Keratinocyte (primary cell): ENCODE measurements at regions not wholly inside any gene's neighbourhood (a gene's known extent, or its start where the extent isn't known, plus 50 kb on each side); places are given as distances from the start of the nearest gene placed in this dataset.

Experiments used
- EZH2 ChIP-seq: IDR thresholded peaks from one replicate; pipeline ENCODE4 v1.6.1; 2012; ENCODE audit warnings: inconsistent platforms, mild to moderate bottlenecking, low read length, moderate library complexity
- TF ChIP-seq, protein P1 (sequence below), 3 experiments: IDR thresholded peaks in 1 of 3; conservative IDR thresholded peaks in 1 of 3; optimal IDR thresholded peaks in 1 of 3; 2 replicates in 2 of 3; 3 replicates in 1 of 3; pipeline versions ENCODE3 to v1.5.1; 2011; ENCODE audit warnings: low read length in 3 of 3, mild to moderate bottlenecking in 3 of 3, moderate library complexity in 2 of 3, control low read depth in 1 of 3, inconsistent platforms in 1 of 3; ENCODE audit not compliant: insufficient read depth in 2 of 3; ENCODE audit errors: extremely low read depth in 1 of 3

- TF ChIP-seq, protein P1, sequence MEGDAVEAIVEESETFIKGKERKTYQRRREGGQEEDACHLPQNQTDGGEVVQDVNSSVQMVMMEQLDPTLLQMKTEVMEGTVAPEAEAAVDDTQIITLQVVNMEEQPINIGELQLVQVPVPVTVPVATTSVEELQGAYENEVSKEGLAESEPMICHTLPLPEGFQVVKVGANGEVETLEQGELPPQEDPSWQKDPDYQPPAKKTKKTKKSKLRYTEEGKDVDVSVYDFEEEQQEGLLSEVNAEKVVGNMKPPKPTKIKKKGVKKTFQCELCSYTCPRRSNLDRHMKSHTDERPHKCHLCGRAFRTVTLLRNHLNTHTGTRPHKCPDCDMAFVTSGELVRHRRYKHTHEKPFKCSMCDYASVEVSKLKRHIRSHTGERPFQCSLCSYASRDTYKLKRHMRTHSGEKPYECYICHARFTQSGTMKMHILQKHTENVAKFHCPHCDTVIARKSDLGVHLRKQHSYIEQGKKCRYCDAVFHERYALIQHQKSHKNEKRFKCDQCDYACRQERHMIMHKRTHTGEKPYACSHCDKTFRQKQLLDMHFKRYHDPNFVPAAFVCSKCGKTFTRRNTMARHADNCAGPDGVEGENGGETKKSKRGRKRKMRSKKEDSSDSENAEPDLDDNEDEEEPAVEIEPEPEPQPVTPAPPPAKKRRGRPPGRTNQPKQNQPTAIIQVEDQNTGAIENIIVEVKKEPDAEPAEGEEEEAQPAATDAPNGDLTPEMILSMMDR (optimal IDR thresholded peaks at IDR 0.05 in 1 of 3, IDR thresholded peaks at IDR 0.05 in 1 of 3, conservative IDR thresholded peaks at IDR 0.05 in 1 of 3; ENCODE audit: extremely low read depth in 1 of 3, insufficient read depth in 2 of 3, low read length in 3 of 3) = no peak
- no peak for TF ChIP-seq EZH2
These were observed 183.2 kb downstream of the DLL1 start for GRCh38 chr6:170107606-170108222.
